Caco-2 (cell line): ENCODE measurements at regions not wholly inside any gene's neighbourhood (a gene's known extent, or its start where the extent isn't known, plus 50 kb on each side); places are given as distances from the start of the nearest gene placed in this dataset.

Experiments
- BruUV-seq: library from RNA; stranded (reverse); fragments of 400-500 nt; replicated peaks from 2 replicates; lab custom pipeline; 2021; lab: Mats Ljungman, UMichigan
- CTCF ChIA-PET: fragments of 300-600 bp; sonication (Branson Sonifier 250); formaldehyde crosslinking; loops from one replicate; lab custom pipeline; 2022; ENCODE audit warnings: antibody characterized with exemption; lab: Charles Lee
- POLR2A ChIA-PET: fragments of 300-600 bp; sonication (Branson Sonifier 250); formaldehyde crosslinking; loops from one replicate; lab custom pipeline; 2022; ENCODE audit warnings: antibody characterized with exemption; lab: Charles Lee
- DNase-seq, 2 experiments: peaks; one replicate each; pipeline versions ENCODE4 v3.0.0 to v3.0.0-alpha.2; 2020 to 2022
- H3K27me3 ChIP-seq: replicated peaks from 2 replicates; pipeline ENCODE4 v1.6.0; 2011; ENCODE audit warnings: low read length; ENCODE audit not compliant: control insufficient read depth, insufficient read depth
- H3K36me3 ChIP-seq: 2 replicates; pipeline ENCODE4 v1.5.1; 2011; ENCODE audit warnings: low read length; ENCODE audit not compliant: control insufficient read depth, insufficient read depth
- H3K4me1 ChIP-seq: fragments of 250-450 bp; sonication (Bioruptor Pico); 2 replicates; pipeline ENCODE4 v1.5.1; 2020; ENCODE audit warnings: mild to moderate bottlenecking
- H3K4me3 ChIP-seq: 2 replicates; pipeline ENCODE4 v1.5.1; 2011; ENCODE audit warnings: low read depth, mild to moderate bottlenecking, control low read depth, low read length
- H3K9me3 ChIP-seq: fragments of 250-450 bp; sonication (Bioruptor Pico); 2 replicates; pipeline ENCODE4 v1.5.1; 2020; ENCODE audit warnings: mild to moderate bottlenecking, moderate library complexity
- H3K27ac Mint-ChIP-seq: one replicate; pipeline ENCODE4 v1.8.0; 2022; ENCODE audit warnings: mixed read lengths; ENCODE audit not compliant: unreplicated experiment
- H3K27me3 Mint-ChIP-seq: one replicate; pipeline ENCODE4 v1.8.0; 2022; ENCODE audit warnings: mixed read lengths; ENCODE audit not compliant: insufficient read depth, unreplicated experiment
- H3K36me3 Mint-ChIP-seq: one replicate; pipeline ENCODE4 v1.8.0; 2022; ENCODE audit warnings: mild to moderate bottlenecking, mixed read lengths; ENCODE audit not compliant: insufficient read depth, unreplicated experiment
- H3K4me1 Mint-ChIP-seq: one replicate; pipeline ENCODE4 v1.8.0; 2022; ENCODE audit warnings: low read depth, mixed read lengths; ENCODE audit not compliant: unreplicated experiment
- H3K4me3 Mint-ChIP-seq: one replicate; pipeline ENCODE4 v1.8.0; 2022; ENCODE audit warnings: mild to moderate bottlenecking, moderate library complexity, mixed read lengths; ENCODE audit not compliant: unreplicated experiment
- H3K9me3 Mint-ChIP-seq: one replicate; pipeline ENCODE4 v1.8.0; 2022; ENCODE audit warnings: mixed read lengths; ENCODE audit not compliant: unreplicated experiment
- intact Hi-C: fragments of 100-400 bp; cut with micrococcal nuclease; formaldehyde crosslinking; loops from one replicate; pipeline ENCODE4 v1.10.0; 2022; ENCODE audit not compliant: unreplicated experiment
- TF ChIP-seq, protein P1 (sequence below), 2 experiments: fragments of 200-600 bp in 1 of 2; IDR thresholded peaks; 1 replicate in 1 of 2; 2 replicates in 1 of 2; pipeline versions ENCODE4 v1.5.1 to v1.8.0; 2011 to 2022; ENCODE audit warnings: antibody characterized with exemption in 1 of 2, control low read depth in 1 of 2, inconsistent platforms in 1 of 2, low read depth in 1 of 2, low read length in 1 of 2, mild to moderate bottlenecking in 1 of 2, moderate library complexity in 1 of 2; ENCODE audit not compliant: insufficient read depth in 1 of 2, severe bottlenecking in 1 of 2, unreplicated experiment in 1 of 2

DNA sequence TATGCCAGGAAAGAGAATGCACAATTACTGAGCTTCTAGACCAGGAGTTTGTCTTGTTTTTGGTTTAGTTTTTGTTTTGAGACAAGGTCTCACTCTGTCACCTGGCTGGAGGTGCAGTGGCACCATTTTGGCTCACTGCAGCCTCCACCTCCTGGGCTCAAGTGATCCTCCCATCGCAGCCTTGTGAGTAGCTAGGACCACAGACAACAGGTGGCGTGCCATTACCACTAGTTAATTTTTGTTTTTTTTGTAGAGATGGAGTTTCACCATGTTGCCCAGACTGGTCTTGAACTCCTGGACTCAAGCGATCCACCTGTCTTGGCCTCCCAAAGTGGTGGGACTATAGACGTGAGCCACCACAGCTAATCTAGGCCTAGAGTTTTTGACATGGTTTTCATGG, 104.4 kb upstream of the CCDC54 start:
- POLR2A ChIA-PET = no interaction called here
- BruUV-seq = no TSS peak
- H3K27ac Mint-ChIP-seq = no peak overlapping the region

DNA sequence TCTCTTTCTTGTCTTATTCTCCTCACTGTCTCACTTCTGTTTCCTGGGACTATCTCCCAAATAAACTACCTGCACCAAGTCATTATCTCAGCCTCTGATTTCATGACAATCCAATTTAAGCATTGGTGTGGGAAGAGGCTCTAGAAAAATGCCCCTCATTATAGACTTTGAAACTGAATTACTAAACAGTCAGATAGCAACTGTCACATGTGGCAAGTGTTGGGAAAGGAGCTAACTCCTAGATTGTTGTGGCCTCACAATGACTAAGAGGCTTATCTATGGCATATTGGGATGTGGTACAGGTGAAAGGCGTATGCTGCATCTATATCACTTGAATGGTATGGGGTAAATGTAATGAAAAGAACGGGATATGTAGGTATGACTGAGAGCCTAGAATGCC, 103.5 kb upstream of the CCDC54 start:
- H3K36me3 ChIP-seq = no peaks in the 10 kb centered on the region
- Mint-ChIP-seq H3K4me1 (no peaks in the 10 kb centered on the region), H3K9me3 (no peaks in the 10 kb centered on the region), H3K27ac (no peak overlapping the region), H3K27me3 (peaks cover 8% of the 10 kb centered on the region), H3K4me3 (no peak overlapping the region), H3K36me3 (no peaks in the 10 kb centered on the region)
- no peaks in the 10 kb centered on the region; the same call in 1 of the 2 replicates for H3K27me3 ChIP-seq
- POLR2A ChIA-PET = no interaction called here
- DNase-seq = no peak
- intact Hi-C loops = no loop called here
- no peaks in the 10 kb centered on the region for H3K9me3 ChIP-seq
- CTCF ChIA-PET = no interaction called here
- no TSS peak for BruUV-seq
- H3K4me3 ChIP-seq = no peak overlapping the region
- no peaks in the 10 kb centered on the region for H3K4me1 ChIP-seq
- TF ChIP-seq, protein P1, sequence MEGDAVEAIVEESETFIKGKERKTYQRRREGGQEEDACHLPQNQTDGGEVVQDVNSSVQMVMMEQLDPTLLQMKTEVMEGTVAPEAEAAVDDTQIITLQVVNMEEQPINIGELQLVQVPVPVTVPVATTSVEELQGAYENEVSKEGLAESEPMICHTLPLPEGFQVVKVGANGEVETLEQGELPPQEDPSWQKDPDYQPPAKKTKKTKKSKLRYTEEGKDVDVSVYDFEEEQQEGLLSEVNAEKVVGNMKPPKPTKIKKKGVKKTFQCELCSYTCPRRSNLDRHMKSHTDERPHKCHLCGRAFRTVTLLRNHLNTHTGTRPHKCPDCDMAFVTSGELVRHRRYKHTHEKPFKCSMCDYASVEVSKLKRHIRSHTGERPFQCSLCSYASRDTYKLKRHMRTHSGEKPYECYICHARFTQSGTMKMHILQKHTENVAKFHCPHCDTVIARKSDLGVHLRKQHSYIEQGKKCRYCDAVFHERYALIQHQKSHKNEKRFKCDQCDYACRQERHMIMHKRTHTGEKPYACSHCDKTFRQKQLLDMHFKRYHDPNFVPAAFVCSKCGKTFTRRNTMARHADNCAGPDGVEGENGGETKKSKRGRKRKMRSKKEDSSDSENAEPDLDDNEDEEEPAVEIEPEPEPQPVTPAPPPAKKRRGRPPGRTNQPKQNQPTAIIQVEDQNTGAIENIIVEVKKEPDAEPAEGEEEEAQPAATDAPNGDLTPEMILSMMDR (IDR thresholded peaks at IDR 0.05; ENCODE audit: insufficient read depth in 1 of 2, low read depth in 1 of 2, low read length in 1 of 2, severe bottlenecking in 1 of 2, unreplicated experiment in 1 of 2) = no peak

More for the DNA sequence above, 104.4 kb upstream of the CCDC54 start:
- H3K27me3 ChIP-seq = no peaks in the 10 kb centered on the region; the same call in 1 of the 2 replicates
- H3K9me3 ChIP-seq = no peaks in the 10 kb centered on the region
- Mint-ChIP-seq H3K4me1 (no peaks in the 10 kb centered on the region), H3K4me3 (no peak overlapping the region), H3K27me3 (peaks cover 8% of the 10 kb centered on the region), H3K36me3 (no peaks in the 10 kb centered on the region), H3K9me3 (no peaks in the 10 kb centered on the region)
- intact Hi-C loops = loop anchor here (1.0 kb wide), 1 partner anchor 270 kb away; no protein-coding TSS in a partner anchor
- CTCF ChIA-PET = interaction anchor here (2.0 kb wide), 1 partner anchor 148 kb away, joined by 8 read pairs; no protein-coding TSS in a partner anchor
- H3K4me1 ChIP-seq = no peaks in the 10 kb centered on the region
- DNase-seq = no peak
- TF ChIP-seq, protein P1 (IDR thresholded peaks at IDR 0.05; ENCODE audit: insufficient read depth in 1 of 2, low read depth in 1 of 2, low read length in 1 of 2, severe bottlenecking in 1 of 2, unreplicated experiment in 1 of 2) = no peak
- no peaks in the 10 kb centered on the region for H3K36me3 ChIP-seq
- H3K4me3 ChIP-seq = no peak overlapping the region

DNA sequence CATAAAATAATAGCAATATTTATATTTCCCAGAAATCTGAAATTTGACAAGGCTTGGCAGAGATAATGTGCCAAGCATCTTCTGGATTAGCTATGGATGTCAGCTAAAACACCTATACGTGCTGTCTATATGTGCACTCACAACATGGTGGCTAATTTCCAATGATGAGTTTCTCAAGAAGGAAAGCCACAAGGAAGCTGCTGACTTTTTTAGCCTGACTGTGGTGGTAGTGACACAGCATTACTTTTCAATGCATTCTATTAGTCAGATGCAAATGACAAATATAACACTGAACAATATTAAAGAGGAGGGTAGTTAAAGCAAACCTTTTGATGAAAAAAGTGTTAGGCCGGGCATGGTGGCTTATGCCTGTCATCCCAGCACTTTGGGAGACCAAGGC, 101.7 kb upstream of the CCDC54 start:
- H3K27me3 Mint-ChIP-seq = peaks cover 11% of the 10 kb centered on the region
- no peak overlapping the region for H3K4me3 Mint-ChIP-seq
- no peaks in the 10 kb centered on the region for H3K4me1 ChIP-seq
- BruUV-seq = no TSS peak
- H3K27me3 ChIP-seq = no peaks in the 10 kb centered on the region; the same call in 1 of the 2 replicates
- H3K9me3 Mint-ChIP-seq = no peaks in the 10 kb centered on the region
- CTCF ChIA-PET = interaction anchor here (1.0 kb wide), 1 partner anchor 146 kb away, joined by 3 read pairs; no protein-coding TSS in a partner anchor
- no peaks in the 10 kb centered on the region for H3K9me3 ChIP-seq
- H3K36me3 Mint-ChIP-seq = no peaks in the 10 kb centered on the region
- no peaks in the 10 kb centered on the region for H3K36me3 ChIP-seq
- intact Hi-C loops = no loop called here
- POLR2A ChIA-PET = no interaction called here
- no peak for DNase-seq
- TF ChIP-seq, protein P1 (IDR thresholded peaks at IDR 0.05; ENCODE audit: insufficient read depth in 1 of 2, low read depth in 1 of 2, low read length in 1 of 2, severe bottlenecking in 1 of 2, unreplicated experiment in 1 of 2) = no peak
- no peak overlapping the region for H3K27ac Mint-ChIP-seq
- H3K4me3 ChIP-seq = no peak overlapping the region
- H3K4me1 Mint-ChIP-seq = no peaks in the 10 kb centered on the region
